ENCODE measurements at regions not wholly inside any gene's neighbourhood (a gene's known extent, or its start where the extent isn't known, plus 50 kb on each side); places are given as distances from the start of the nearest gene placed in this dataset.

GRCh38 chr5:142221091-142221860 lies 103.5 kb downstream of the SPRY4 start:
- Mint-ChIP-seq H3K27ac (ENCODE audit: unreplicated experiment) (no peak overlapping the region), H3K36me3 (ENCODE audit: low read depth, unreplicated experiment) (no peaks in the 10 kb centered on the region), H3K9me3 (ENCODE audit: unreplicated experiment) (no peaks in the 10 kb centered on the region), H3K27me3 (ENCODE audit: low read depth, unreplicated experiment) (peaks cover 7% of the 10 kb centered on the region), H3K4me1 (ENCODE audit: low read depth, unreplicated experiment) (peaks cover 10% of the 10 kb centered on the region), H3K4me3 (ENCODE audit: unreplicated experiment) (no peak overlapping the region)
- DNase-seq (ENCODE audit: low read depth) (no peak), FAIRE-seq (no peak)
- no peaks in the 10 kb centered on the region for H3K79me2 ChIP-seq (ENCODE audit: insufficient read depth, low read length)
- no peaks in the 10 kb centered on the region for H3K9me3 ChIP-seq (ENCODE audit: insufficient read depth, low read depth, low read length)
- H3K27ac ChIP-seq (ENCODE audit: low read depth, low read length), result no peak overlapping the region
- no peak overlapping the region for H2AFZ ChIP-seq (ENCODE audit: low read depth, low read length)
- TF ChIP-seq CTCF (IDR thresholded peaks at IDR 0.05; ENCODE audit: insufficient read depth, low read depth, low read length), result no peak
- TF ChIP-seq EZH2 (IDR thresholded peaks at IDR 0.05; ENCODE audit: insufficient read depth, low read length), result no peak
- peaks cover 4% of the 10 kb centered on the region for H4K20me1 ChIP-seq (ENCODE audit: insufficient read depth, low read length)
- no peak overlapping the region for H3K9ac ChIP-seq (ENCODE audit: low read length)
- H3K27me3 ChIP-seq (ENCODE audit: insufficient read depth, low read length), result peaks cover 10% of the 10 kb centered on the region
- H3K4me2 ChIP-seq (ENCODE audit: low read length), result no peak overlapping the region
- H3K4me3 ChIP-seq (ENCODE audit: insufficient read depth, low read depth, low read length), result no peak overlapping the region
- peaks cover 14% of the 10 kb centered on the region for H3K4me1 ChIP-seq (ENCODE audit: insufficient read depth, low read length)
- H3K36me3 ChIP-seq (ENCODE audit: insufficient read depth, low read length), result no peaks in the 10 kb centered on the region

GRCh38 chr5:142219146-142219545 lies 105.7 kb downstream of the SPRY4 start:
- no peak for FAIRE-seq

More at GRCh38 chr5:142219146-142219545, 105.7 kb downstream of the SPRY4 start:
- peaks cover 10% of the 10 kb centered on the region for H3K27me3 ChIP-seq (ENCODE audit: insufficient read depth, low read length)
- peaks cover 4% of the 10 kb centered on the region for H4K20me1 ChIP-seq (ENCODE audit: insufficient read depth, low read length)
- H2AFZ ChIP-seq (ENCODE audit: low read depth, low read length), result no peak overlapping the region
- no peak overlapping the region for H3K27ac ChIP-seq (ENCODE audit: low read depth, low read length)
- H3K27ac Mint-ChIP-seq (ENCODE audit: unreplicated experiment), result no peak overlapping the region
- peaks cover 21% of the 10 kb centered on the region for H3K4me1 ChIP-seq (ENCODE audit: insufficient read depth, low read length)
- H3K9me3 ChIP-seq (ENCODE audit: insufficient read depth, low read depth, low read length), result no peaks in the 10 kb centered on the region
- DNase-seq (ENCODE audit: low read depth), result no peak
- H3K9me3 Mint-ChIP-seq (ENCODE audit: unreplicated experiment), result no peaks in the 10 kb centered on the region
- H3K4me1 Mint-ChIP-seq (ENCODE audit: low read depth, unreplicated experiment), result peaks cover 13% of the 10 kb centered on the region
- H3K36me3 Mint-ChIP-seq (ENCODE audit: low read depth, unreplicated experiment), result no peaks in the 10 kb centered on the region
- H3K4me3 Mint-ChIP-seq (ENCODE audit: unreplicated experiment), result no peak overlapping the region
- no peaks in the 10 kb centered on the region for H3K79me2 ChIP-seq (ENCODE audit: insufficient read depth, low read length)
- H3K9ac ChIP-seq (ENCODE audit: low read length), result no peak overlapping the region
- H3K36me3 ChIP-seq (ENCODE audit: insufficient read depth, low read length), result no peaks in the 10 kb centered on the region
- H3K27me3 Mint-ChIP-seq (ENCODE audit: low read depth, unreplicated experiment), result peaks cover 7% of the 10 kb centered on the region
- TF ChIP-seq CTCF (IDR thresholded peaks at IDR 0.05; ENCODE audit: insufficient read depth, low read depth, low read length) (no peak), EZH2 (IDR thresholded peaks at IDR 0.05; ENCODE audit: insufficient read depth, low read length) (no peak)
- H3K4me2 ChIP-seq (ENCODE audit: low read length), result no peak overlapping the region
- H3K4me3 ChIP-seq (ENCODE audit: insufficient read depth, low read depth, low read length), result no peak overlapping the region
